Uterus (tissue), 3 donors: ENCODE measurements at regions not wholly inside any gene's neighbourhood (a gene's known extent, or its start where the extent isn't known, plus 50 kb on each side); places are given as distances from the start of the nearest gene placed in this dataset.

Experiments used
- DNase-seq, 2 donors: peaks; one replicate each; pipeline ENCODE4 v3.0.0-alpha.2; 2019 to 2020
- H3K27ac ChIP-seq, 2 donors: fragments of 200-600 bp; sonication (generic); 1 replicate in 1 of 2; 2 replicates in 1 of 2; pipeline ENCODE4 v1.5.1; 2016 to 2018
- H3K27me3 ChIP-seq, 2 donors: fragments of 200-600 bp; sonication (generic); one replicate each; pipeline ENCODE4 v1.5.1; 2018 to 2019; ENCODE audit warnings: control low read depth in 1 of 2
- H3K36me3 ChIP-seq, 2 donors: fragments of 200-600 bp; sonication (generic); one replicate each; pipeline ENCODE4 v1.5.1; 2019; ENCODE audit warnings: control low read depth in 1 of 2
- H3K4me1 ChIP-seq, 2 donors: fragments of 200-600 bp; sonication (generic); one replicate each; pipeline ENCODE4 v1.5.1; 2018 to 2019; ENCODE audit warnings: control low read depth in 1 of 2
- H3K4me3 ChIP-seq, 2 donors: fragments of 200-600 bp; sonication (generic); 1 replicate in 1 of 2; 2 replicates in 1 of 2; pipeline ENCODE4 v1.5.1; 2018 to 2019; ENCODE audit warnings: mild to moderate bottlenecking in 1 of 2
- H3K9me3 ChIP-seq, 2 donors: fragments of 200-600 bp; sonication (generic); one replicate each; pipeline ENCODE4 v1.5.1; 2019; ENCODE audit warnings: control low read depth in 1 of 2
- CTCF ChIP-seq, 4 experiments: fragments of 200-600 bp in 2 of 4; fragments of 450-650 bp in 2 of 4; sonication (generic) in 2 of 4; IDR thresholded peaks; one replicate each; pipeline ENCODE4 v1.5.1; 2016 to 2019; ENCODE audit warnings: antibody characterized with exemption in 4 of 4, mild to moderate bottlenecking in 2 of 4, moderate library complexity in 1 of 4
- POLR2A ChIP-seq, 2 donors: fragments of 450-650 bp; IDR thresholded peaks; one replicate each; pipeline ENCODE4 v1.6.1; 2016; ENCODE audit warnings: antibody characterized with exemption in 2 of 2, mild to moderate bottlenecking in 1 of 2, moderate library complexity in 1 of 2
- intact Hi-C: fragments of 100-400 bp; cut with DNase I; formaldehyde crosslinking; loops from one replicate; pipeline ENCODE4 v1.15.1; 2023; ENCODE audit warnings: low total_unique reads
- donor health status: DM: yes; HTN: yes; CAD: no.

GRCh38 chr18:42617221-42617620 lies 498.3 kb downstream of the RIT2 start:
- Histone ChIP-seq H3K27ac (no peak overlapping the region), H3K27me3 (no peaks in the 10 kb centered on the region), H3K9me3 (no peaks in the 10 kb centered on the region), H3K4me3 (no peak overlapping the region), H3K4me1 (no peaks in the 10 kb centered on the region), H3K36me3 (no peaks in the 10 kb centered on the region)
- TF ChIP-seq CTCF (IDR thresholded peaks at IDR 0.05), result no peak
- no peak for TF ChIP-seq POLR2A (IDR thresholded peaks at IDR 0.05)
- intact Hi-C loops, result no loop called here
- DNase-seq, result no peak

GRCh38 chr18:42619771-42620170 lies 495.7 kb downstream of the RIT2 start:
- TF ChIP-seq POLR2A (IDR thresholded peaks at IDR 0.05), result no peak
- TF ChIP-seq CTCF (IDR thresholded peaks at IDR 0.05), result no peak
- H3K9me3 ChIP-seq, result no peaks in the 10 kb centered on the region
- H3K4me1 ChIP-seq, result no peaks in the 10 kb centered on the region
- no peaks in the 10 kb centered on the region for H3K36me3 ChIP-seq
- H3K27ac ChIP-seq, result no peak overlapping the region
- no peak for DNase-seq
- H3K4me3 ChIP-seq, result no peak overlapping the region
- no peaks in the 10 kb centered on the region for H3K27me3 ChIP-seq
- intact Hi-C loops, result no loop called here

GRCh38 chr18:42620657-42621056 lies 494.8 kb downstream of the RIT2 start:
- TF ChIP-seq CTCF (IDR thresholded peaks at IDR 0.05), result no peak
- no peak for TF ChIP-seq POLR2A (IDR thresholded peaks at IDR 0.05)
- H3K9me3 ChIP-seq, result no peaks in the 10 kb centered on the region
- H3K36me3 ChIP-seq, result no peaks in the 10 kb centered on the region
- H3K4me1 ChIP-seq, result no peaks in the 10 kb centered on the region
- H3K27me3 ChIP-seq, result no peaks in the 10 kb centered on the region
- no peak overlapping the region for H3K27ac ChIP-seq
- no peak for DNase-seq
- intact Hi-C loops, result no loop called here
- no peak overlapping the region for H3K4me3 ChIP-seq

- Histone ChIP-seq H3K9me3 (no peaks in the 10 kb centered on the region), H3K27ac (no peak overlapping the region), H3K27me3 (no peaks in the 10 kb centered on the region), H3K36me3 (no peaks in the 10 kb centered on the region), H3K4me1 (no peaks in the 10 kb centered on the region), H3K4me3 (no peak overlapping the region)
- TF ChIP-seq POLR2A (IDR thresholded peaks at IDR 0.05) (no peak), CTCF (IDR thresholded peaks at IDR 0.05) (no peak)
- DNase-seq, result no peak
- intact Hi-C loops, result no loop called here
These were observed 491.6 kb downstream of the RIT2 start for GRCh38 chr18:42623935-42624334.

- no peak overlapping the region for H3K27ac ChIP-seq
- no peak overlapping the region for H3K4me3 ChIP-seq
- intact Hi-C loops, result no loop called here
- H3K9me3 ChIP-seq, result no peaks in the 10 kb centered on the region
- H3K27me3 ChIP-seq, result no peaks in the 10 kb centered on the region
- no peaks in the 10 kb centered on the region for H3K4me1 ChIP-seq
- TF ChIP-seq POLR2A (IDR thresholded peaks at IDR 0.05), result no peak
- H3K36me3 ChIP-seq, result no peaks in the 10 kb centered on the region
- no peak for DNase-seq
These were observed 482.7 kb downstream of the RIT2 start for GRCh38 chr18:42632801-42633200.

GRCh38 chr18:42635378-42636048 lies 480.0 kb downstream of the RIT2 start:
- Histone ChIP-seq H3K4me3 (no peak overlapping the region), H3K9me3 (no peaks in the 10 kb centered on the region), H3K27me3 (no peaks in the 10 kb centered on the region), H3K27ac (peak overlapping the region in 1 of 2 donors; percentile 67), H3K36me3 (no peaks in the 10 kb centered on the region), H3K4me1 (no peaks in the 10 kb centered on the region)
- TF ChIP-seq CTCF (IDR thresholded peaks at IDR 0.05) (no peak), POLR2A (IDR thresholded peaks at IDR 0.05) (no peak)
- peak in 1 of 2 donors; percentile 13 for DNase-seq
- intact Hi-C loops, result no loop called here
